OCI-LY1 (cell line): ENCODE measurements at regions not wholly inside any gene's neighbourhood (a gene's known extent, or its start where the extent isn't known, plus 50 kb on each side); places are given as distances from the start of the nearest gene placed in this dataset.

Experiments
- CTCF ChIP-seq: fragments of 200-600 bp; sonication (generic), shearing (Covaris generic); IDR thresholded peaks from 2 replicates; pipeline ENCODE4 v1.5.1; 2017; ENCODE audit warnings: mild to moderate bottlenecking, antibody characterized with exemption, low read length, moderate library complexity, mixed read lengths
- EZH2 ChIP-seq: fragments of 200-600 bp; sonication (generic), shearing (Covaris generic); IDR thresholded peaks from 2 replicates; pipeline ENCODE4 v1.8.0; 2017; ENCODE audit warnings: borderline replicate concordance, mixed run types, mild to moderate bottlenecking, antibody characterized with exemption, low read length, moderate library complexity, mixed read lengths

- TF ChIP-seq CTCF (no peak), EZH2 (no peak)
Observed at GRCh38 chr18:78293540-78293939, 686.1 kb upstream of the SALL3 start.
